ENCODE measurements at regions not wholly inside any gene's neighbourhood (a gene's known extent, or its start where the extent isn't known, plus 50 kb on each side); places are given as distances from the start of the nearest gene placed in this dataset.

GRCh38 chr6:170137176-170137891 is 153.5 kb downstream of the DLL1 start:
- H3K36me3 ChIP-seq = no peaks in the 10 kb centered on the region
- no peaks in the 10 kb centered on the region for H3K4me1 ChIP-seq (ENCODE audit: low read depth)
- H3K9me3 ChIP-seq (ENCODE audit: low read depth) = no peaks in the 10 kb centered on the region
- TF ChIP-seq CTCF (IDR thresholded peaks at IDR 0.05; ENCODE audit: low read depth, low read length) = no peak
- no peak overlapping the region for H3K27ac ChIP-seq
- no peaks in the 10 kb centered on the region for H3K27me3 ChIP-seq
- H3K4me3 ChIP-seq = no peak overlapping the region
- no peak for DNase-seq (ENCODE audit: low read depth in 1 of 2, low spot score in 1 of 2)

DNA sequence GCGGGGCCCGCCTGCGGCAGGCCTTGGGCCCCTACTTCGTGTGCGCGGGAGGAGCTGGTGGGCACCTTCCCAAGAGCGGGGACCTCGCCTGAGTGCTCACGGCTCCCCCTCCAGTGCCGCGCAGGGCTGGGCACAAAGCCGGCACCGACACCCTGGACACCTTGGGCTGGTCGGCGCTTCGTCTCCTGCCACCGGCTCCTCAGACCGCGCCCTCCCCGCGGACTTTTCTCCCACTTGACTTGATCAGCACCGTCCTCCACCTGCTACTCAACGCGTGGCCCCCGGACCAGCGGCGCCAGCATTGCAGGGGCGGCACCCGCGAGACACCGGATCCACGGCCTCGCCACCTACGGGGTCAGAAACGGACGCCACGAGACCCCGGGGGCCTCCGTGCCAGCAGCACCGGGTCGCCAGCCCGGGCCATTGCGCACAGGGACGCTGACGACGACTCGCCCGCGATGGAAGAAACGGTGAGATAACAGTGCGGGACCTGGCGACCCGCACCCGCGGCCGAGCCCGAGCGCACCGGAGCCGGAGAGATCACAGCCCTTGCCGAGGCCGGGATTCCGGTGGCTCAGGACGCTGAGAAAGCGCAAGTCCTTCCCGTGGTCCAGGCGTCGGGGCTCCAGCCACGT is 154.2 kb downstream of the DLL1 start:
- TF ChIP-seq CTCF (IDR thresholded peaks at IDR 0.05; ENCODE audit: low read depth, low read length) = no peak
- H3K27ac ChIP-seq = no peak overlapping the region
- H3K4me1 ChIP-seq (ENCODE audit: low read depth) = no peaks in the 10 kb centered on the region
- H3K9me3 ChIP-seq (ENCODE audit: low read depth) = no peaks in the 10 kb centered on the region
- no peaks in the 10 kb centered on the region for H3K36me3 ChIP-seq
- H3K27me3 ChIP-seq = no peaks in the 10 kb centered on the region
- no peak for DNase-seq (ENCODE audit: low read depth in 1 of 2, low spot score in 1 of 2)
- no peak overlapping the region for H3K4me3 ChIP-seq

GRCh38 chr6:170135821-170136471 is 154.9 kb downstream of the DLL1 start:
- no peak for DNase-seq (ENCODE audit: low read depth in 1 of 2, low spot score in 1 of 2)
- no peak overlapping the region for H3K27ac ChIP-seq
- no peak overlapping the region for H3K4me3 ChIP-seq
- H3K4me1 ChIP-seq (ENCODE audit: low read depth) = no peaks in the 10 kb centered on the region
- no peaks in the 10 kb centered on the region for H3K36me3 ChIP-seq
- no peaks in the 10 kb centered on the region for H3K27me3 ChIP-seq
- TF ChIP-seq CTCF (IDR thresholded peaks at IDR 0.05; ENCODE audit: low read depth, low read length) = no peak
- H3K9me3 ChIP-seq (ENCODE audit: low read depth) = no peaks in the 10 kb centered on the region

DNA sequence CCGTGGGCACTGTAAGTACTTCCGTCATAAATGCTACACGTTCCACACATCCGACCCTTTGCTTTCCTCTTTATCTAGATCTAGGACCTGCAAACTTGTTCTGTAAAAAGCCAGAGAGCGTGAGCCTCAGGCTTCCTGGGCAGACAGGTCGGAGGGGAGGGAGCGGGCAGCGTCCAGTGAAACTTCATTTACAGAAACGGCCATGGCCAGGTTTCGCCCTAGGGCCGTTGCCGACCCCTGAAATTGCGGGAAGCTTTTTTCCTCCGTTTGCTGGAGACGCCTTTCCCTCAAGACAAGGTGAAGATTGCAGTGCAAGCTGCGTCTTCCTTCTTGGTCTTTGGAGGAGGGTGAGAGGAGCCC is 155.4 kb downstream of the DLL1 start:
- no peak for TF ChIP-seq CTCF (IDR thresholded peaks at IDR 0.05; ENCODE audit: low read depth, low read length)
- DNase-seq (ENCODE audit: low read depth in 1 of 2, low spot score in 1 of 2) = no peak

GRCh38 chr6:170134471-170135440 is 156.1 kb downstream of the DLL1 start:
- Histone ChIP-seq H3K4me1 (ENCODE audit: low read depth) (no peaks in the 10 kb centered on the region), H3K27me3 (no peaks in the 10 kb centered on the region), H3K36me3 (no peaks in the 10 kb centered on the region), H3K9me3 (ENCODE audit: low read depth) (no peaks in the 10 kb centered on the region), H3K4me3 (no peak overlapping the region), H3K27ac (no peak overlapping the region)
- DNase-seq (ENCODE audit: low read depth in 1 of 2, low spot score in 1 of 2) = no peak
- no peak for TF ChIP-seq CTCF (IDR thresholded peaks at IDR 0.05; ENCODE audit: low read depth, low read length)

More for the DNA sequence above, 155.4 kb downstream of the DLL1 start:
- H3K27ac ChIP-seq = no peak overlapping the region
- no peaks in the 10 kb centered on the region for H3K36me3 ChIP-seq
- no peak overlapping the region for H3K4me3 ChIP-seq
- H3K27me3 ChIP-seq = no peaks in the 10 kb centered on the region
- H3K9me3 ChIP-seq (ENCODE audit: low read depth) = no peaks in the 10 kb centered on the region
- no peaks in the 10 kb centered on the region for H3K4me1 ChIP-seq (ENCODE audit: low read depth)
